ENCODE measurements at regions not wholly inside any gene's neighbourhood (a gene's known extent, or its start where the extent isn't known, plus 50 kb on each side); places are given as distances from the start of the nearest gene placed in this dataset.

- Histone ChIP-seq H3K9ac (replicated peaks; ENCODE audit: extremely low read depth, insufficient read depth, low read length) (no peak overlapping the region), H3K9me1 (replicated peaks; ENCODE audit: control insufficient read depth, extremely low read depth, insufficient read depth, low read length) (no peaks in the 10 kb centered on the region), H3K4me2 (ENCODE audit: insufficient read depth, low read length) (no peak overlapping the region), H3K4me1 (ENCODE audit: control insufficient read depth, extremely low read depth, insufficient read depth, low read length) (no peaks in the 10 kb centered on the region), H2AFZ (ENCODE audit: low read depth, low read length) (no peak overlapping the region), H3K27ac (ENCODE audit: insufficient read depth, low read depth, low read length) (no peak overlapping the region), H4K20me1 (replicated peaks; ENCODE audit: control insufficient read depth, extremely low read depth, insufficient read depth, low read length) (no peaks in the 10 kb centered on the region), H3K79me2 (ENCODE audit: control insufficient read depth, insufficient read depth, low read length) (no peaks in the 10 kb centered on the region), H3K36me3 (ENCODE audit: control insufficient read depth in 2 of 2, extremely low read depth in 1 of 2, insufficient read depth in 2 of 2, low read length in 2 of 2) (no peaks in the 10 kb centered on the region), H3K4me3 (replicated peaks in 1 of 3; ENCODE audit: insufficient read depth in 1 of 3, low read depth in 1 of 3, low read length in 3 of 3) (no peak overlapping the region), H3K9me3 (replicated peaks; ENCODE audit: control insufficient read depth, insufficient read depth, low read length) (no peaks in the 10 kb centered on the region), H3K27me3 (ENCODE audit: control insufficient read depth in 2 of 2, insufficient read depth in 2 of 2, low read length in 2 of 2) (no peaks in the 10 kb centered on the region)
- FAIRE-seq (no peak), DNase-seq (ENCODE audit: low read depth, low spot score) (no peak)
- POLR2A ChIA-PET, result no interaction called here
- dilution Hi-C loops (cut with MboI; ENCODE audit: extremely low pct_ligation_motif_present, low sequenced_read_pairs) (no loop called here), intact Hi-C loops (cut with micrococcal nuclease) (loop anchor here (10.0 kb wide), 1 partner anchor 45 kb away; no protein-coding TSS in a partner anchor)
- TF ChIP-seq MYC (IDR thresholded peaks at IDR 0.05; ENCODE audit: low read depth, low read length) (no peak), EZH2 (IDR thresholded peaks at IDR 0.05; ENCODE audit: borderline replicate concordance, low read depth, low read length, severe bottlenecking) (no peak), GATA2 (IDR thresholded peaks at IDR 0.05; ENCODE audit: insufficient read depth, insufficient read length, low read depth, low read length) (no peak), JUN (IDR thresholded peaks at IDR 0.05; ENCODE audit: borderline replicate concordance, insufficient read depth, insufficient read length, low read depth) (no peak), POLR2AphosphoS5 (IDR thresholded peaks at IDR 0.05; ENCODE audit: insufficient read depth, low read depth, low read length) (no peak), POLR2A (IDR thresholded peaks at IDR 0.05; ENCODE audit: low read depth, low read length) (no peak), FOS (IDR thresholded peaks at IDR 0.05; ENCODE audit: borderline replicate concordance, insufficient read depth, low read length) (no peak)
- TF ChIP-seq, protein P1, sequence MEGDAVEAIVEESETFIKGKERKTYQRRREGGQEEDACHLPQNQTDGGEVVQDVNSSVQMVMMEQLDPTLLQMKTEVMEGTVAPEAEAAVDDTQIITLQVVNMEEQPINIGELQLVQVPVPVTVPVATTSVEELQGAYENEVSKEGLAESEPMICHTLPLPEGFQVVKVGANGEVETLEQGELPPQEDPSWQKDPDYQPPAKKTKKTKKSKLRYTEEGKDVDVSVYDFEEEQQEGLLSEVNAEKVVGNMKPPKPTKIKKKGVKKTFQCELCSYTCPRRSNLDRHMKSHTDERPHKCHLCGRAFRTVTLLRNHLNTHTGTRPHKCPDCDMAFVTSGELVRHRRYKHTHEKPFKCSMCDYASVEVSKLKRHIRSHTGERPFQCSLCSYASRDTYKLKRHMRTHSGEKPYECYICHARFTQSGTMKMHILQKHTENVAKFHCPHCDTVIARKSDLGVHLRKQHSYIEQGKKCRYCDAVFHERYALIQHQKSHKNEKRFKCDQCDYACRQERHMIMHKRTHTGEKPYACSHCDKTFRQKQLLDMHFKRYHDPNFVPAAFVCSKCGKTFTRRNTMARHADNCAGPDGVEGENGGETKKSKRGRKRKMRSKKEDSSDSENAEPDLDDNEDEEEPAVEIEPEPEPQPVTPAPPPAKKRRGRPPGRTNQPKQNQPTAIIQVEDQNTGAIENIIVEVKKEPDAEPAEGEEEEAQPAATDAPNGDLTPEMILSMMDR (IDR thresholded peaks at IDR 0.05; ENCODE audit: extremely low read depth in 1 of 2, insufficient read depth in 1 of 2, low read depth in 1 of 2, low read length in 2 of 2), result no peak
- TF ChIP-seq, protein P2, sequence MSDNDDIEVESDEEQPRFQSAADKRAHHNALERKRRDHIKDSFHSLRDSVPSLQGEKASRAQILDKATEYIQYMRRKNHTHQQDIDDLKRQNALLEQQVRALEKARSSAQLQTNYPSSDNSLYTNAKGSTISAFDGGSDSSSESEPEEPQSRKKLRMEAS (IDR thresholded peaks at IDR 0.05; ENCODE audit: insufficient read depth, insufficient read length), result no peak
- BruUV-seq (replicated peaks), result no TSS peak
- CTCF ChIA-PET, result no interaction called here
These were observed 147.9 kb upstream of the FAM47A start for GRCh38 chrX:34279866-34280560.

Data from endothelial cell of umbilical vein (primary cell).